ENCODE measurements at regions not wholly inside any gene's neighbourhood (a gene's known extent, or its start where the extent isn't known, plus 50 kb on each side); places are given as distances from the start of the nearest gene placed in this dataset.

DNA sequence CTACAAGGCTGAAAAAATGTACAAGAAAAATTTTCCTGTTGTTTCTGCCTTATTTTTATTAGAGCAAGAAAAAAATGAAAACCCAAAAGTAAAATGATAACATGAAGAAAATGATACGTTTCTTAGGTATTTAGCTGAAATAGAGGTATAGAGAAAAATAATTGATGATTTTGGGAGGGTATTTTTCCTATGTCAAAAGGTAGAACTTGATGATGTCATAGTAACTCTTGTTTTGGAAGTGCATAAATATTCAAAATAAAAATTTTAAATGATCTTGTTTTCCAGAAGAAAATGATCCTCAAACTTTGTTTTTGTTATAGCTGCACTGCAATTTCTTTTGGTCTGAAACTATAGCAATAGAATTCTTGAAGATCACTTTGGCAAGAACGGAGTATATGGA lies 608.8 kb upstream of the BOD1L1 start:
- TF ChIP-seq, protein P1, sequence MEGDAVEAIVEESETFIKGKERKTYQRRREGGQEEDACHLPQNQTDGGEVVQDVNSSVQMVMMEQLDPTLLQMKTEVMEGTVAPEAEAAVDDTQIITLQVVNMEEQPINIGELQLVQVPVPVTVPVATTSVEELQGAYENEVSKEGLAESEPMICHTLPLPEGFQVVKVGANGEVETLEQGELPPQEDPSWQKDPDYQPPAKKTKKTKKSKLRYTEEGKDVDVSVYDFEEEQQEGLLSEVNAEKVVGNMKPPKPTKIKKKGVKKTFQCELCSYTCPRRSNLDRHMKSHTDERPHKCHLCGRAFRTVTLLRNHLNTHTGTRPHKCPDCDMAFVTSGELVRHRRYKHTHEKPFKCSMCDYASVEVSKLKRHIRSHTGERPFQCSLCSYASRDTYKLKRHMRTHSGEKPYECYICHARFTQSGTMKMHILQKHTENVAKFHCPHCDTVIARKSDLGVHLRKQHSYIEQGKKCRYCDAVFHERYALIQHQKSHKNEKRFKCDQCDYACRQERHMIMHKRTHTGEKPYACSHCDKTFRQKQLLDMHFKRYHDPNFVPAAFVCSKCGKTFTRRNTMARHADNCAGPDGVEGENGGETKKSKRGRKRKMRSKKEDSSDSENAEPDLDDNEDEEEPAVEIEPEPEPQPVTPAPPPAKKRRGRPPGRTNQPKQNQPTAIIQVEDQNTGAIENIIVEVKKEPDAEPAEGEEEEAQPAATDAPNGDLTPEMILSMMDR (IDR thresholded peaks at IDR 0.05) = no peak
- no peak for TF ChIP-seq EZH2 (IDR thresholded peaks at IDR 0.05)
